ENCODE measurements at regions not wholly inside any gene's neighbourhood (a gene's known extent, or its start where the extent isn't known, plus 50 kb on each side); places are given as distances from the start of the nearest gene placed in this dataset.
"Not testable (repeated sequence)": the region's sequence is repeated elsewhere in the genome, so short reads cannot be mapped to it uniquely, and the experiment has no call there.

GRCh38 chr4:114249976-114250375 is 270.5 kb upstream of the ARSJ start:
- no peak overlapping the region for H3K27ac Mint-ChIP-seq
- DNase-seq (no peak), ATAC-seq (ENCODE audit: low read depth in 2 of 2) (no peak)
- no peak overlapping the region for H3K4me3 Mint-ChIP-seq
- peaks cover 5 to 24% (median 8%) of the 10 kb centered on the region in 3 donors for H3K27me3 Mint-ChIP-seq
- H3K9me3 Mint-ChIP-seq: peaks cover 0 to 22% (median 2%) of the 10 kb centered on the region in 7 donors
- H3K36me3 Mint-ChIP-seq: no peaks in the 10 kb centered on the region
- no peaks in the 10 kb centered on the region for H3K4me1 Mint-ChIP-seq

GRCh38 chr4:114250439-114250891 is 271.0 kb upstream of the ARSJ start:
- no peak overlapping the region for H3K27ac Mint-ChIP-seq
- H3K36me3 Mint-ChIP-seq: no peaks in the 10 kb centered on the region
- peaks cover 5 to 24% (median 8%) of the 10 kb centered on the region in 3 donors for H3K27me3 Mint-ChIP-seq
- no peak for DNase-seq
- H3K4me1 Mint-ChIP-seq: no peaks in the 10 kb centered on the region
- no peak for ATAC-seq (ENCODE audit: low read depth in 2 of 2)
- H3K4me3 Mint-ChIP-seq: no peak overlapping the region
- peaks cover 0 to 22% (median 2%) of the 10 kb centered on the region in 7 donors for H3K9me3 Mint-ChIP-seq

GRCh38 chr4:114251020-114251419 is 271.6 kb upstream of the ARSJ start:
- Mint-ChIP-seq H3K4me1 (no peaks in the 10 kb centered on the region), H3K4me3 (no peak overlapping the region), H3K27ac (no peak overlapping the region), H3K27me3 (peaks cover 5 to 19% (median 8%) of the 10 kb centered on the region in 3 donors), H3K9me3 (peaks cover 0 to 22% (median 2%) of the 10 kb centered on the region in 7 donors), H3K36me3 (no peaks in the 10 kb centered on the region)
- no peak for ATAC-seq (ENCODE audit: low read depth in 2 of 2)
- DNase-seq: no peak

- H3K9me3 Mint-ChIP-seq: peaks cover 0 to 22% (median 0%) of the 10 kb centered on the region in 7 donors
- H3K4me1 Mint-ChIP-seq: no peaks in the 10 kb centered on the region
- no peak overlapping the region for H3K4me3 Mint-ChIP-seq
- DNase-seq (no peak), ATAC-seq (ENCODE audit: low read depth in 2 of 2) (no peak)
- no peak overlapping the region for H3K27ac Mint-ChIP-seq
- no peaks in the 10 kb centered on the region for H3K36me3 Mint-ChIP-seq
- H3K27me3 Mint-ChIP-seq: peaks cover 5 to 16% (median 8%) of the 10 kb centered on the region in 3 donors
These were observed 273.1 kb upstream of the ARSJ start for GRCh38 chr4:114252499-114252898.

GRCh38 chr4:114257501-114257900 is 278.1 kb upstream of the ARSJ start:
- no peak for ATAC-seq (ENCODE audit: low read depth in 2 of 2)
- no peak overlapping the region for H3K4me3 Mint-ChIP-seq
- DNase-seq: no peak
- H3K27ac Mint-ChIP-seq: no peak overlapping the region
- H3K27me3 Mint-ChIP-seq: no peaks in the 10 kb centered on the region
- no peaks in the 10 kb centered on the region for H3K4me1 Mint-ChIP-seq
- H3K36me3 Mint-ChIP-seq: no peaks in the 10 kb centered on the region
- peaks cover 0 to 22% (median 0%) of the 10 kb centered on the region in 7 donors for H3K9me3 Mint-ChIP-seq

- not testable (repeated sequence) for H3K4me3 Mint-ChIP-seq; H3K27me3 Mint-ChIP-seq; ATAC-seq (ENCODE audit: low read depth in 2 of 2); H3K27ac Mint-ChIP-seq; H3K4me1 Mint-ChIP-seq; DNase-seq; H3K9me3 Mint-ChIP-seq; H3K36me3 Mint-ChIP-seq
These were observed 283.0 kb upstream of the ARSJ start for GRCh38 chr4:114262421-114262820.

GRCh38 chr4:114263233-114263632 is 283.8 kb upstream of the ARSJ start:
- H3K36me3 Mint-ChIP-seq: no peaks in the 10 kb centered on the region
- no peak for DNase-seq
- no peaks in the 10 kb centered on the region for H3K27me3 Mint-ChIP-seq
- no peak overlapping the region for H3K27ac Mint-ChIP-seq
- no peak for ATAC-seq (ENCODE audit: low read depth in 2 of 2)
- peaks cover 0 to 4% (median 0%) of the 10 kb centered on the region in 7 donors for H3K9me3 Mint-ChIP-seq
- H3K4me3 Mint-ChIP-seq: no peak overlapping the region
- no peaks in the 10 kb centered on the region for H3K4me1 Mint-ChIP-seq

- H3K4me3 Mint-ChIP-seq: no peak overlapping the region
- no peak for DNase-seq
- no peaks in the 10 kb centered on the region for H3K36me3 Mint-ChIP-seq
- no peak for ATAC-seq (ENCODE audit: low read depth in 2 of 2)
- H3K9me3 Mint-ChIP-seq: peaks cover 0 to 4% (median 0%) of the 10 kb centered on the region in 7 donors
- H3K27ac Mint-ChIP-seq: no peak overlapping the region
- no peaks in the 10 kb centered on the region for H3K4me1 Mint-ChIP-seq
- no peaks in the 10 kb centered on the region for H3K27me3 Mint-ChIP-seq
These were observed 285.0 kb upstream of the ARSJ start for GRCh38 chr4:114264452-114264851.

- no peak overlapping the region for H3K27ac Mint-ChIP-seq
- DNase-seq (no peak), ATAC-seq (ENCODE audit: low read depth in 2 of 2) (no peak)
- peaks cover 0 to 4% (median 0%) of the 10 kb centered on the region in 7 donors for H3K9me3 Mint-ChIP-seq
- no peak overlapping the region for H3K4me3 Mint-ChIP-seq
- no peaks in the 10 kb centered on the region for H3K27me3 Mint-ChIP-seq
- no peaks in the 10 kb centered on the region for H3K4me1 Mint-ChIP-seq
- H3K36me3 Mint-ChIP-seq: no peaks in the 10 kb centered on the region
These were observed 285.4 kb upstream of the ARSJ start for GRCh38 chr4:114264877-114265291.

- no peaks in the 10 kb centered on the region for H3K36me3 Mint-ChIP-seq
- H3K4me3 Mint-ChIP-seq: no peak overlapping the region
- H3K27me3 Mint-ChIP-seq: no peaks in the 10 kb centered on the region
- no peak overlapping the region for H3K27ac Mint-ChIP-seq
- H3K4me1 Mint-ChIP-seq: no peaks in the 10 kb centered on the region
- DNase-seq (no peak), ATAC-seq (ENCODE audit: low read depth in 2 of 2) (no peak)
- peaks cover 0 to 4% (median 0%) of the 10 kb centered on the region in 7 donors for H3K9me3 Mint-ChIP-seq
These were observed 285.9 kb upstream of the ARSJ start for GRCh38 chr4:114265342-114265741.

GRCh38 chr4:114267976-114268375 is 288.5 kb upstream of the ARSJ start:
- no peaks in the 10 kb centered on the region for H3K4me1 Mint-ChIP-seq
- ATAC-seq (ENCODE audit: low read depth in 2 of 2) (no peak), DNase-seq (no peak)
- H3K9me3 Mint-ChIP-seq: no peaks in the 10 kb centered on the region
- H3K27me3 Mint-ChIP-seq: no peaks in the 10 kb centered on the region
- H3K4me3 Mint-ChIP-seq: no peak overlapping the region
- H3K36me3 Mint-ChIP-seq: no peaks in the 10 kb centered on the region
- no peak overlapping the region for H3K27ac Mint-ChIP-seq

- Mint-ChIP-seq H3K36me3 (no peaks in the 10 kb centered on the region), H3K27ac (no peak overlapping the region), H3K4me1 (peaks cover 0 to 6% (median 5%) of the 10 kb centered on the region in 3 donors), H3K9me3 (no peaks in the 10 kb centered on the region), H3K27me3 (no peaks in the 10 kb centered on the region), H3K4me3 (no peak overlapping the region)
- ATAC-seq (ENCODE audit: low read depth in 2 of 2): no peak
- no peak for DNase-seq
These were observed 291.6 kb upstream of the ARSJ start for GRCh38 chr4:114271031-114271430.

- DNase-seq: no peak
- peaks cover 0 to 6% (median 5%) of the 10 kb centered on the region in 3 donors for H3K4me1 Mint-ChIP-seq
- no peak for ATAC-seq (ENCODE audit: low read depth in 2 of 2)
- no peaks in the 10 kb centered on the region for H3K9me3 Mint-ChIP-seq
- H3K4me3 Mint-ChIP-seq: no peak overlapping the region
- no peaks in the 10 kb centered on the region for H3K36me3 Mint-ChIP-seq
- no peaks in the 10 kb centered on the region for H3K27me3 Mint-ChIP-seq
- no peak overlapping the region for H3K27ac Mint-ChIP-seq
These were observed 292.8 kb upstream of the ARSJ start for GRCh38 chr4:114272226-114272625.

- H3K36me3 Mint-ChIP-seq: no peaks in the 10 kb centered on the region
- H3K4me1 Mint-ChIP-seq: peaks cover 0 to 6% (median 5%) of the 10 kb centered on the region in 3 donors
- peaks cover 0 to 2% (median 0%) of the 10 kb centered on the region in 7 donors for H3K9me3 Mint-ChIP-seq
- H3K4me3 Mint-ChIP-seq: no peak overlapping the region
- no peak overlapping the region for H3K27ac Mint-ChIP-seq
- ATAC-seq (ENCODE audit: low read depth in 2 of 2): no peak
- no peak for DNase-seq
- peaks cover 0 to 6% (median 3%) of the 10 kb centered on the region in 3 donors for H3K27me3 Mint-ChIP-seq
These were observed 293.8 kb upstream of the ARSJ start for GRCh38 chr4:114273238-114273637.

- H3K27ac Mint-ChIP-seq: no peak overlapping the region
- peaks cover 0 to 10% (median 7%) of the 10 kb centered on the region in 3 donors for H3K27me3 Mint-ChIP-seq
- peaks cover 0 to 2% (median 0%) of the 10 kb centered on the region in 7 donors for H3K9me3 Mint-ChIP-seq
- H3K4me3 Mint-ChIP-seq: no peak overlapping the region
- H3K36me3 Mint-ChIP-seq: no peaks in the 10 kb centered on the region
- H3K4me1 Mint-ChIP-seq: peaks cover 0 to 6% (median 5%) of the 10 kb centered on the region in 3 donors
- no peak for DNase-seq
- ATAC-seq (ENCODE audit: low read depth in 2 of 2): no peak
These were observed 298.2 kb upstream of the ARSJ start for GRCh38 chr4:114277690-114278089.
